HEK293 (cell line): ENCODE measurements at regions not wholly inside any gene's neighbourhood (a gene's known extent, or its start where the extent isn't known, plus 50 kb on each side); places are given as distances from the start of the nearest gene placed in this dataset.

Experiments used
- CTCF ChIA-PET: fragments of 350-600 bp; formaldehyde crosslinking; extraction: SDS; loops from one replicate; lab custom pipeline; 2021; ENCODE audit warnings: antibody characterized with exemption; lab: Yijun Ruan, JAX
- POLR2A ChIA-PET: fragments of 300-600 bp; formaldehyde crosslinking; extraction: SDS; loops from one replicate; lab custom pipeline; 2020; ENCODE audit warnings: antibody characterized with exemption, inconsistent platforms; lab: Yijun Ruan, JAX
- H3K27ac ChIP-seq: fragments of 200-500 bp; sonication (Bioruptor generic); 2 replicates; pipeline ENCODE4 v1.5.1; 2014; ENCODE audit warnings: low read depth, low read length, control low read depth, inconsistent platforms; ENCODE audit errors: extremely low read depth
- H3K36me3 ChIP-seq, 2 experiments: fragments of 200-500 bp in 1 of 2; sonication (Bioruptor generic) in 1 of 2; 1 replicate in 1 of 2; 2 replicates in 1 of 2; pipeline ENCODE4 v1.5.1; 2014 to 2017; ENCODE audit warnings: inconsistent platforms in 2 of 2, low read length in 2 of 2; ENCODE audit not compliant: control insufficient read depth in 2 of 2, insufficient read depth in 1 of 2
- H3K4me1 ChIP-seq: fragments of 200-500 bp; sonication (Bioruptor generic); 2 replicates; pipeline ENCODE4 v1.5.1; 2014; ENCODE audit warnings: mild to moderate bottlenecking, low read length, inconsistent platforms; ENCODE audit not compliant: control insufficient read depth, insufficient read depth
- H3K4me3 ChIP-seq: 2 replicates; pipeline ENCODE4 v1.5.1; 2011; ENCODE audit warnings: low read depth, mild to moderate bottlenecking, control low read depth, low read length, moderate library complexity
- H3K9me3 ChIP-seq: fragments of 200-500 bp; sonication (Bioruptor generic); 2 replicates; pipeline ENCODE4 v1.5.1; 2014; ENCODE audit warnings: low read depth, low read length, inconsistent platforms; ENCODE audit not compliant: control insufficient read depth, insufficient read depth
- BCL11B ChIP-seq: fragments of 450-650 bp; formaldehyde crosslinking; IDR thresholded peaks from 2 replicates; pipeline ENCODE4 v1.5.1; 2016; ENCODE audit warnings: low read depth, missing biosample characterization, missing genetic modification characterization
- GLIS2 ChIP-seq: fragments of 450-650 bp; formaldehyde crosslinking; IDR thresholded peaks from 2 replicates; pipeline ENCODE4 v1.5.1; 2016; ENCODE audit warnings: missing biosample characterization, missing genetic modification characterization
- HOXD13 ChIP-seq: sonication (generic); formaldehyde crosslinking; IDR thresholded peaks from 2 replicates; pipeline ENCODE4 v1.8.0; 2022; ENCODE audit warnings: missing genetic modification reagents, borderline replicate concordance
- PRDM4 ChIP-seq: fragments of 450-650 bp; formaldehyde crosslinking; IDR thresholded peaks from 2 replicates; pipeline ENCODE4 v1.5.1; 2017; ENCODE audit warnings: missing biosample characterization, missing genetic modification characterization
- SCRT2 ChIP-seq: fragments of 450-650 bp; formaldehyde crosslinking; IDR thresholded peaks from 2 replicates; pipeline ENCODE4 v1.5.1; 2016; ENCODE audit warnings: missing biosample characterization, missing genetic modification characterization
- SETDB1 ChIP-seq: IDR thresholded peaks from one replicate; pipeline ENCODE4 v1.6.1; 2017; ENCODE audit warnings: mild to moderate bottlenecking, low read length, moderate library complexity, mixed read lengths; ENCODE audit not compliant: insufficient read length
- ZBTB1 ChIP-seq: fragments of 450-650 bp; formaldehyde crosslinking; IDR thresholded peaks from 2 replicates; pipeline ENCODE4 v1.5.1; 2016; ENCODE audit warnings: missing biosample characterization, missing genetic modification characterization
- ZFP37 ChIP-seq: fragments of 450-650 bp; formaldehyde crosslinking; IDR thresholded peaks from 2 replicates; pipeline ENCODE4 v1.5.1; 2016; ENCODE audit warnings: missing biosample characterization, missing genetic modification characterization
- ZNF157 ChIP-seq: fragments of 450-650 bp; formaldehyde crosslinking; IDR thresholded peaks from 2 replicates; pipeline ENCODE4 v1.5.1; 2016; ENCODE audit warnings: missing biosample characterization, missing genetic modification characterization
- ZNF19 ChIP-seq: fragments of 450-650 bp; formaldehyde crosslinking; IDR thresholded peaks from 2 replicates; pipeline ENCODE4; 2016; ENCODE audit warnings: missing biosample characterization, missing genetic modification characterization, low read depth
- ZNF280D ChIP-seq: fragments of 450-650 bp; formaldehyde crosslinking; IDR thresholded peaks from 2 replicates; pipeline ENCODE4 v1.5.1; 2016; ENCODE audit warnings: missing biosample characterization, missing genetic modification characterization
- ZNF354C ChIP-seq: fragments of 450-650 bp; formaldehyde crosslinking; IDR thresholded peaks from 2 replicates; pipeline ENCODE4 v1.5.1; 2016; ENCODE audit warnings: missing biosample characterization, missing genetic modification characterization, low read depth, borderline replicate concordance
- ZNF426 ChIP-seq: fragments of 450-650 bp; formaldehyde crosslinking; IDR thresholded peaks from 2 replicates; pipeline ENCODE4 v1.5.1; 2017; ENCODE audit warnings: missing biosample characterization, missing genetic modification characterization, mild to moderate bottlenecking, inconsistent platforms, moderate library complexity
- ZNF48 ChIP-seq: fragments of 450-650 bp; formaldehyde crosslinking; IDR thresholded peaks from 2 replicates; pipeline ENCODE4 v1.5.1; 2016; ENCODE audit warnings: missing biosample characterization, missing genetic modification characterization
- ZNF654 ChIP-seq: fragments of 450-650 bp; formaldehyde crosslinking; IDR thresholded peaks from 2 replicates; pipeline ENCODE4 v1.5.1; 2016; ENCODE audit warnings: low read depth, missing biosample characterization, missing genetic modification characterization
- ZNF776 ChIP-seq: fragments of 450-650 bp; formaldehyde crosslinking; IDR thresholded peaks from 2 replicates; pipeline ENCODE4 v1.5.0; 2017; ENCODE audit warnings: missing biosample characterization, missing genetic modification characterization, borderline replicate concordance
- ZXDB ChIP-seq: fragments of 450-650 bp; formaldehyde crosslinking; IDR thresholded peaks from 2 replicates; pipeline ENCODE4 v1.5.1; 2016; ENCODE audit warnings: missing biosample characterization, missing genetic modification characterization

DNA sequence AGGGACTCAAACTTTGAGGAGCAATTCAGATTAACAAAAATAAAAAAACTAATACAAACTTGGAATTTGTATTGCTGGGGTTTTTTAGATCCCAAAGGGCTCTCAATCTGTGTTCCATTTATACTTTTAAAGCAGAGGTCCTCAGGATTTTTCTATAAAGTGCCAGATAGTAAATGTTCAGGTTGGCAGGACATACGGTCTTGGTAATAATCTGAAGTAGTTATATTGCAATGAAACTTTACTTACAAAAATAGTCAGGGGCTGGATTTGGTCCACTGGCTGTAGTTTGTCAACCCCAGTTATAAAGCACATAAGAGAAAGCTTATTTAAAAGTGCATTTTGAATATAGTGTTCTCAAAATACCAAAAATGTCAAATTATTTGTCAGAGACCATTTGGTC lies 164.1 kb upstream of the CTSO start:
- TF ChIP-seq ZNF280D (no peak), PRDM4 (tag by site-specific recombination) (no peak), HOXD13 (CRISPR knock-in tag) (no peak), ZNF19 (tag by site-specific recombination) (no peak), SETDB1 (no peak), ZNF157 (tag by site-specific recombination) (no peak), BCL11B (no peak), ZNF354C (tag by site-specific recombination) (no peak), GLIS2 (no peak)
- ChIA-PET POLR2A (no interaction called here), CTCF (interaction anchor here (0.5 kb wide), 1 partner anchor 478 kb away, joined by 3 read pairs; no protein-coding TSS in a partner anchor)
- H3K4me3 ChIP-seq, result no peak overlapping the region
- no peaks in the 10 kb centered on the region for H3K36me3 ChIP-seq
- no peaks in the 10 kb centered on the region for H3K4me1 ChIP-seq
- H3K9me3 ChIP-seq, result no peaks in the 10 kb centered on the region
- H3K27ac ChIP-seq, result no peak overlapping the region

DNA sequence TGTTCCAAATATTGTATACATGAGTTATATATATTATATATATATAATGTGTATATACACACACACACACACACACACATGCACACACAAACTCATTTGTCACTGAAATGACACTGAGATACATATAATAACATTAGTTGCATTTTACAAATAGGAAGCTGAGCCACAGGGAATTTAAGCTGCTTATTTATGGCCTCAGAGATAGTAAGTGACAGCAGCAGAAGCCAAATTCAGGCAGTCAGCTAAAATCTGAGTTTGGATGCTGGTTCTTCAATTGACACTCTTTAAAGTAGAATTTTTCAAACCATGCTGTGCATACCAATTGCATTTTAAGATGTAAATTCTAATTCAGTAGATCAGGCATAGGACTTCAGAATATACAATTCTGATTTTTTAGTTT lies 163.3 kb upstream of the CTSO start:
- no peak for TF ChIP-seq ZBTB1
- TF ChIP-seq GLIS2, result no peak
- no peak for TF ChIP-seq ZXDB (tag by site-specific recombination)
- no peak for TF ChIP-seq ZNF776 (tag by site-specific recombination)
- no peak for TF ChIP-seq ZNF426 (tag by site-specific recombination)
- no peak for TF ChIP-seq ZFP37 (tag by site-specific recombination)
- POLR2A ChIA-PET, result no interaction called here
- CTCF ChIA-PET, result no interaction called here

GRCh38 chr4:156113138-156113765 lies 159.6 kb upstream of the CTSO start:
- POLR2A ChIA-PET, result no interaction called here
- CTCF ChIA-PET, result interaction anchor here (0.7 to 1.5 kb wide), 7 partner anchors 9 to 932 kb away, joined by 3 to 7 read pairs (median 4); no protein-coding TSS in a partner anchor
- TF ChIP-seq ZNF654 (tag by site-specific recombination), result peak; percentile 18; the same call in 1 of the 2 replicates
- TF ChIP-seq SCRT2 (tag by site-specific recombination), result no peak
- no peak for TF ChIP-seq ZNF48 (tag by site-specific recombination)

More for the DNA sequence above, 163.3 kb upstream of the CTSO start:
- Histone ChIP-seq H3K4me1 (no peaks in the 10 kb centered on the region), H3K9me3 (no peaks in the 10 kb centered on the region), H3K4me3 (no peak overlapping the region), H3K36me3 (no peaks in the 10 kb centered on the region), H3K27ac (no peak overlapping the region)

More at GRCh38 chr4:156113138-156113765, 159.6 kb upstream of the CTSO start:
- H3K9me3 ChIP-seq, result no peaks in the 10 kb centered on the region
- no peaks in the 10 kb centered on the region for H3K4me1 ChIP-seq
- no peaks in the 10 kb centered on the region for H3K36me3 ChIP-seq
- no peak overlapping the region for H3K27ac ChIP-seq
- no peak overlapping the region for H3K4me3 ChIP-seq
